Neural progenitor cell (in vitro differentiated cells): ENCODE measurements at regions not wholly inside any gene's neighbourhood (a gene's known extent, or its start where the extent isn't known, plus 50 kb on each side); places are given as distances from the start of the nearest gene placed in this dataset.

ENCODE experiments used
- DNase-seq: peaks from one replicate; pipeline ENCODE4 v3.0.0-alpha.2; 2016; ENCODE audit warnings: low spot score
- H2AFZ ChIP-seq: fragments of 200-600 bp; sonication (generic); replicated peaks from 2 replicates; pipeline ENCODE4 v1.6.1; 2016; ENCODE audit warnings: antibody characterized with exemption
- H3F3A ChIP-seq: fragments of 200-600 bp; sonication (generic); 2 replicates; pipeline ENCODE4 v1.6.1; 2016; ENCODE audit warnings: antibody characterized with exemption, low read depth
- H3K27ac ChIP-seq: fragments of 200-600 bp; sonication (generic); 2 replicates; pipeline ENCODE4 v1.5.1; 2016; ENCODE audit warnings: mild to moderate bottlenecking
- H3K27me3 ChIP-seq: fragments of 200-600 bp; sonication (generic); 2 replicates; pipeline ENCODE4 v1.6.1; 2016; ENCODE audit warnings: mild to moderate bottlenecking, moderate library complexity
- H3K36me3 ChIP-seq: fragments of 200-600 bp; sonication (generic); 2 replicates; pipeline ENCODE4 v1.5.1; 2016
- H3K4me1 ChIP-seq: fragments of 200-600 bp; sonication (generic); 2 replicates; pipeline ENCODE4 v1.6.1; 2016; ENCODE audit warnings: mixed run types
- H3K4me2 ChIP-seq: fragments of 200-600 bp; sonication (generic); 2 replicates; pipeline ENCODE4 v1.6.1; 2016
- H3K4me3 ChIP-seq: fragments of 200-600 bp; sonication (generic); 2 replicates; pipeline ENCODE4 v1.5.1; 2016
- H3K79me2 ChIP-seq: fragments of 200-600 bp; sonication (generic); 2 replicates; pipeline ENCODE4 v1.6.1; 2016; ENCODE audit warnings: low read depth
- H3K9ac ChIP-seq: fragments of 200-600 bp; sonication (generic); 2 replicates; pipeline ENCODE4 v1.6.1; 2016
- H3K9me3 ChIP-seq: fragments of 200-600 bp; sonication (generic); 2 replicates; pipeline ENCODE4 v1.5.1; 2016; ENCODE audit warnings: low read depth
- H4K20me1 ChIP-seq: fragments of 200-600 bp; sonication (generic); 2 replicates; pipeline ENCODE4 v1.6.1; 2016; ENCODE audit warnings: low read depth
- H3K27ac Mint-ChIP-seq: 3 replicates; pipeline ENCODE4 v1.8.0; 2021; ENCODE audit warnings: mixed read lengths
- H3K27me3 Mint-ChIP-seq: 2 replicates; pipeline ENCODE4 v1.8.0; 2022; ENCODE audit warnings: low read depth, mild to moderate bottlenecking, inconsistent platforms, moderate library complexity, mixed read lengths; ENCODE audit not compliant: insufficient read depth
- H3K36me3 Mint-ChIP-seq: 3 replicates; pipeline ENCODE4 v1.8.0; 2021; ENCODE audit warnings: mixed read lengths
- H3K4me1 Mint-ChIP-seq: 3 replicates; pipeline ENCODE4 v1.8.0; 2021; ENCODE audit warnings: mixed read lengths
- H3K4me3 Mint-ChIP-seq: 3 replicates; pipeline ENCODE4 v1.8.0; 2021; ENCODE audit warnings: mild to moderate bottlenecking, moderate library complexity, mixed read lengths
- H3K9me3 Mint-ChIP-seq: 3 replicates; pipeline ENCODE4 v1.8.0; 2020; ENCODE audit warnings: mixed read lengths
- EZH2 ChIP-seq: fragments of 200-600 bp; sonication (generic); IDR thresholded peaks from 2 replicates; pipeline ENCODE4 v1.6.1; 2017; ENCODE audit warnings: antibody characterized with exemption, mild to moderate bottlenecking, moderate library complexity
- EZH2phosphoT487 ChIP-seq: fragments of 200-600 bp; sonication (generic); IDR thresholded peaks from 2 replicates; pipeline ENCODE4 v1.6.1; 2017; ENCODE audit warnings: antibody characterized with exemption
- TF ChIP-seq, protein P1 (sequence below): fragments of 200-600 bp; sonication (generic); IDR thresholded peaks from 2 replicates; pipeline ENCODE4 v1.5.1; 2017; ENCODE audit warnings: antibody characterized with exemption, mild to moderate bottlenecking

- no peak overlapping the region for H3K27ac ChIP-seq
- H3F3A ChIP-seq, result peaks cover 3% of the 10 kb centered on the region
- Mint-ChIP-seq H3K4me1 (peaks cover 40% of the 10 kb centered on the region), H3K27me3 (peaks cover 18% of the 10 kb centered on the region), H3K36me3 (no peaks in the 10 kb centered on the region), H3K27ac (no peak overlapping the region), H3K4me3 (peak overlapping the region; percentile 30), H3K9me3 (peaks cover 6% of the 10 kb centered on the region)
- DNase-seq, result no peak
- no peak for TF ChIP-seq EZH2
- no peaks in the 10 kb centered on the region for H3K79me2 ChIP-seq
- H2AFZ ChIP-seq, result no peak overlapping the region
- H3K27me3 ChIP-seq, result peaks cover 5% of the 10 kb centered on the region
- H3K4me1 ChIP-seq, result peaks cover 21% of the 10 kb centered on the region
- no peaks in the 10 kb centered on the region for H4K20me1 ChIP-seq
- H3K9ac ChIP-seq, result no peak overlapping the region
- H3K36me3 ChIP-seq, result no peaks in the 10 kb centered on the region
- H3K9me3 ChIP-seq, result no peaks in the 10 kb centered on the region
- H3K4me2 ChIP-seq, result no peak overlapping the region
- no peak overlapping the region for H3K4me3 ChIP-seq
Measured at GRCh38 chr10:131727560-131727959, 173.2 kb upstream of the PPP2R2D start.

DNA sequence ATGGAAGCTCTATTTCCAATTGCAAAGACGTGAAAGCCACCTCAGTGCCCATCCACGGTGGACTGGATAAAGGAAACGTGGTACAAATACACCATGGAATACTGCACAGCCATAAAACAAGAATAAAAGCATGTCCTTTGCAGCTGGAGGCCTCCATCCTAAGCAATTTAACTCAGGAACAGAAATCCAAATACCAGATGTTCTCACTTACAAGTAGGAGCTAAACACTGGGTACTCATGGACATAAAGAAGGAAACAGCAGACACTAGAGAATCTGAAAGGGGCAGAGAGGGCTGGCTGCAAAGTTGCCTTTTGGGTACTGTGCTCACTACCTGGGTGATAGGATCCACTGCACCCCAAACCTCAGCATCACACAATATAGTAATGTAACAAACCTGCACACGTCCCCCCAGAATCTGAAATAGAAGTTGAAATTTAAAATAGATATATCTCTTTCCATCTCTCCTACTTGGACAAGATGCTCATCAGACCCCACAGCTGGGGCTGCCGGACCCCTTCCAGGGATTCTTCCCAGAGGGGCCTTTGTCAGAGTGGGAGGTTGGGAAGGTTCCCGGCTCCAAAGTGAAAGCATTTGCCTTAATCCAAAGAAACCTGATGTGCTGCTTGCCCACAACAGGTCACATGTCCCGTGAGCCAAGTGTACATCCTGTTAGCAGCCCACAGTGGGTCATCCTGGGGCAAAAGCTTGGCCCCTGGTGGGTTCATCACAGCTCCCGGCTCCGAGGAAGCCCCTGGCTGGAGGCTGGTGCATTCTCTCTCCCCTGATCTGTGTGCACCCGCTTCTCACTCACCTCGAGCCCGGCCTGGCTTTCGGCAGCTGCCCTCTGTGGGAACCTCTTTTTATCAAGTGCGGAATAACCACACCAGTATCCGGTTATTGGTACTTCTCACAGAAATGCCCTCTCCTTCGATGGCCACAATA is 172.3 kb upstream of the PPP2R2D start:
- H3K4me3 ChIP-seq, result no peak overlapping the region
- H3K27ac Mint-ChIP-seq, result no peak overlapping the region
- H3K4me1 Mint-ChIP-seq, result peaks cover 38% of the 10 kb centered on the region
- peaks cover 5% of the 10 kb centered on the region for H3K27me3 ChIP-seq
- no peaks in the 10 kb centered on the region for H3K36me3 Mint-ChIP-seq
- H3K4me1 ChIP-seq, result peaks cover 21% of the 10 kb centered on the region
- no peaks in the 10 kb centered on the region for H3K79me2 ChIP-seq
- peaks cover 3% of the 10 kb centered on the region for H3F3A ChIP-seq
- H3K9ac ChIP-seq, result no peak overlapping the region
- no peaks in the 10 kb centered on the region for H3K36me3 ChIP-seq
- no peaks in the 10 kb centered on the region for H4K20me1 ChIP-seq
- TF ChIP-seq, protein P1, sequence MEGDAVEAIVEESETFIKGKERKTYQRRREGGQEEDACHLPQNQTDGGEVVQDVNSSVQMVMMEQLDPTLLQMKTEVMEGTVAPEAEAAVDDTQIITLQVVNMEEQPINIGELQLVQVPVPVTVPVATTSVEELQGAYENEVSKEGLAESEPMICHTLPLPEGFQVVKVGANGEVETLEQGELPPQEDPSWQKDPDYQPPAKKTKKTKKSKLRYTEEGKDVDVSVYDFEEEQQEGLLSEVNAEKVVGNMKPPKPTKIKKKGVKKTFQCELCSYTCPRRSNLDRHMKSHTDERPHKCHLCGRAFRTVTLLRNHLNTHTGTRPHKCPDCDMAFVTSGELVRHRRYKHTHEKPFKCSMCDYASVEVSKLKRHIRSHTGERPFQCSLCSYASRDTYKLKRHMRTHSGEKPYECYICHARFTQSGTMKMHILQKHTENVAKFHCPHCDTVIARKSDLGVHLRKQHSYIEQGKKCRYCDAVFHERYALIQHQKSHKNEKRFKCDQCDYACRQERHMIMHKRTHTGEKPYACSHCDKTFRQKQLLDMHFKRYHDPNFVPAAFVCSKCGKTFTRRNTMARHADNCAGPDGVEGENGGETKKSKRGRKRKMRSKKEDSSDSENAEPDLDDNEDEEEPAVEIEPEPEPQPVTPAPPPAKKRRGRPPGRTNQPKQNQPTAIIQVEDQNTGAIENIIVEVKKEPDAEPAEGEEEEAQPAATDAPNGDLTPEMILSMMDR, result no peak
- no peak for TF ChIP-seq EZH2
- no peak for TF ChIP-seq EZH2phosphoT487
- no peak for DNase-seq
- peaks cover 19% of the 10 kb centered on the region for H3K27me3 Mint-ChIP-seq
- H3K9me3 ChIP-seq, result no peaks in the 10 kb centered on the region
- peaks cover 6% of the 10 kb centered on the region for H3K9me3 Mint-ChIP-seq
- no peak overlapping the region for H3K4me2 ChIP-seq
- H2AFZ ChIP-seq, result no peak overlapping the region
- no peak overlapping the region for H3K27ac ChIP-seq
- no peak overlapping the region for H3K4me3 Mint-ChIP-seq

DNA sequence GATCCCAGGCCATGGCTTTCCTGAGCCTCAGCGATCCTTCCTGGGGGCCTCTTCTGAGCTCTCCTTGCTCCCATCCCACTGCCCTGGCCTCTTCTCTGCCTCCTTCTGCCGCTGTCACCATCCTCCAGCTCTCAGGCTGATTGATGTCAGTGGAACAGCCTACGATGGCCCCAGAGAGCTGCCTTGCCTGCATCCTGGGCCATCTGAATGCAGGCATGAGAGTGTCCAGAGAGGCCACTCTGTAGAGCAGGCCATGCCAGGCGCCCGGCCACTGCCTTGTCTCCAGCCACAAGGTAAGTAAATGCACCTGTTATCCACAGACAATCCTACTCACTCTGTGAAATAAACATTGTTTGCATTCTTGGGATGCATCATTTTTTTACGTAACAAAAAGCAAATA is 171.4 kb upstream of the PPP2R2D start:
- Histone ChIP-seq H2AFZ (no peak overlapping the region), H3K9me3 (no peaks in the 10 kb centered on the region), H3K4me2 (no peak overlapping the region), H3K4me3 (no peak overlapping the region), H3K27ac (no peak overlapping the region), H3K4me1 (peaks cover 21% of the 10 kb centered on the region), H3K79me2 (no peaks in the 10 kb centered on the region), H3K36me3 (no peaks in the 10 kb centered on the region), H3K27me3 (peaks cover 5% of the 10 kb centered on the region), H3K9ac (no peak overlapping the region), H3F3A (peaks cover 3% of the 10 kb centered on the region), H4K20me1 (no peaks in the 10 kb centered on the region)
- H3K4me1 Mint-ChIP-seq, result peaks cover 31% of the 10 kb centered on the region
- peak; percentile 2 for DNase-seq
- no peak overlapping the region for H3K4me3 Mint-ChIP-seq
- H3K36me3 Mint-ChIP-seq, result no peaks in the 10 kb centered on the region
- TF ChIP-seq EZH2phosphoT487 (no peak), EZH2 (no peak)
- TF ChIP-seq, protein P1, result no peak
- peaks cover 19% of the 10 kb centered on the region for H3K27me3 Mint-ChIP-seq
- peaks cover 6% of the 10 kb centered on the region for H3K9me3 Mint-ChIP-seq
- H3K27ac Mint-ChIP-seq, result no peak overlapping the region
